RPMI7951 (cell line): ENCODE measurements at regions not wholly inside any gene's neighbourhood (a gene's known extent, or its start where the extent isn't known, plus 50 kb on each side); places are given as distances from the start of the nearest gene placed in this dataset.

ENCODE experiments used
- DNase-seq: peaks from one replicate; pipeline ENCODE4 v3.0.0-alpha.2; 2012; ENCODE audit warnings: low read depth

DNA sequence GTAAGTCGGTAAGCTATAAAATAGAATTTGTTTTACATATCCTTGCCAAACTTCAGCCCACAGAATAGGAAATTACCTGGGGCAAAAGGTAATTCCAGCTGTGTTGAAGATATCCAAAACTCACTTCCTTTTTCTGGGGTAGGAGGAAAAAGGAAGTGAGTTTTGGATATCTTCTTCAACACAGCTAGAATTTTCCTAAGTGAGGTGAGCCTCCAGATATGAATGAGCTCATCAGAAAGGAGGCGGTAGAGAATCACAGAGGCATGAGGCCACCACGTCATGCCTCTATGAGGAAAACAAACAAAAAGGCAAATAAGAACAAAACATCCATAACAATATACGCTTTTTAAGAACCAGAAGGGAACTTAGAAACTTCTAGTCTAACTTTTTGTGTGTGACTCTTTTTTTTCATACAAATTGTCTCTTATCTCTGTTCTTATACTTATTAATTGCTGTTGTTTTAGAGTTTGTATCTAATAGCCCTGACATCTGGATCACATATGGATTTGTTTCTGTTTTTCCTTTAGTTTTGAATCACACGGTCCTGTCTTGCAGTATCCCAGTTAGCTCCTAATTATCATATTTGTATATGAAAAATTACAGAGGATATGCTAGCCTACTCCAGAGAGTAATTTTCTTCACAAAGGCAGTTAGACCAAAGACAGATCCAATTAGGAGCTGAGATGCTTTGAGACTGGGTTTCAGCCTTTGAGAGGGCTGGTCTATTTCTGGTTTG is 104.5 kb downstream of the RBM43 start:
- DNase-seq: no peak

GRCh38 chr2:151156431-151156830 is 105.2 kb downstream of the RBM43 start:
- peak; percentile 1 for DNase-seq

- DNase-seq: no peak
Measured at GRCh38 chr2:151153601-151154000, 108.1 kb downstream of the RBM43 start.

GRCh38 chr2:151150331-151151320 is 111.0 kb downstream of the RBM43 start:
- DNase-seq: no peak

DNA sequence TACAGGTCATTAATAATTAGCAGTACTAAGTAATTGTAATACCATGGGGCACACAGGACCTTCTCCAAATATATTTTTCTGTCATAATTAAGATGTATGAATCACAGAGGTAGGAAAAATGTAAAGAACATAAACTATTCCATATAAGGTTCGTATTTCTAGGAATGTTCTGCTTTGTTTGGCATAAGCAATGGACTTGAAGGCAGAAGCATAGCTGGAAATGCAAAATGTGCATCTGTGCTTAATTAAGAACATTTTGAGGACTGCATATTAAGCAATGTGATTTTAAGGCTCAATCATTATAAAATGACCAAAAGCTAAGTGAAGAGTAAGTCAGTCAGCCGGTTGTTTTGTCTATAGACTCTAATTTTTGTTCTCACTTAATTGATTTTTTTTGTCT is 123.2 kb downstream of the RBM43 start:
- no peak for DNase-seq

DNA sequence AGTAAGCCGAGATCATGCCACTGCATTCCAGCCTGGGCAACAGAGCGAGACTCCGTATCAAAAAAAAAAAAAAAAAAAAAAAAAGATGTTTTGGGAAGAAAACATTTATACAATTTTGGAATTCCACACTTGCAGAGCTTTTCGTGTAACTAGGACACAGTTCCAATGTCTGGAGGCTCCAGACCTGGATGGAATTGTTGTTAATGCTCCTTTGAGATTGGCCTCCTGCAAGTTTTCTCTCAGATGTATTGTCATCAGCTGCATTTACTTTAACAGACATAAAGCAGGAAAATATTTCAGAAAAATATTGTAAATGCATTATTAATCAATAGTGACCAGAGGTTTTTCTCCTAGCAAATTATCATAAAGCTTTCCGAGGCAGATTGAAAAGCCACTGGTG is 124.1 kb downstream of the RBM43 start:
- DNase-seq: no peak

DNA sequence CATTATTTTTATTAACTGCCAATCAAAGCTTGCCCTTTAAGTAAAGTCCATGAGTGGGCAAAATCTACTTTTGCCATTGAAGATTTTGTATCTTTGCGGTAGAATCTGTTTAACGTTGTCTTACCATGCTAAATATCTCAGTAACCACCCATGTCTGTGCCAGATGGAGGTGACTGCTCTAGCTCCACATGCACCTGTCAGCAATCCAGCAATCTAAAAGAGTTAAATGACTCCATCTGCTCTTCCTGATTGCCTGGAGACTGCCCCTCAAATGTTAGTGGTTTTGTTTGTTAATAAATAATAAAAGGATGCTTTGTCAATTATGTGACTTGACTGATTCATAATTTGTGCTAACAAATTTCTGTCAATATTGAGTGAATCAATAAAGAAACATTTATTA is 141.7 kb downstream of the RBM43 start:
- no peak for DNase-seq

DNA sequence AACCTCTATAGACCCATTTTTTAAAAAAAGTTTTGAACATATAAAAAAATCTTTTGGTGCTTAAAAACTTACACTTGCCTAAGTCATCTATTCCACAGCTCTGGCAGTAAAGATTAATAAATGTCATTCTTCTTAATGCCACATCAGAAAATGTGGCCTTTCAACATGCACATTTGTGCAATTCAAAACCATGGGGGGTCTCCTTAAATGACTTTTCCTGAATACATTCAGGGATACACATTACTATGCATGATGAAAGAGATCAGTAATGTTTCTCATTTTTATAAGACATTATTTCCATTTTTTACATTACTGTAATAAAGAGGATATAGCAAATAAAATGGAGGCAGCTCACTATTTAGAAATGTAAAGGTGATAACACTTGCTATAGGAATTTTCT is 142.3 kb downstream of the RBM43 start:
- DNase-seq: no peak

- DNase-seq: no peak
Measured at GRCh38 chr2:151118269-151118668, 143.4 kb downstream of the RBM43 start.

DNA sequence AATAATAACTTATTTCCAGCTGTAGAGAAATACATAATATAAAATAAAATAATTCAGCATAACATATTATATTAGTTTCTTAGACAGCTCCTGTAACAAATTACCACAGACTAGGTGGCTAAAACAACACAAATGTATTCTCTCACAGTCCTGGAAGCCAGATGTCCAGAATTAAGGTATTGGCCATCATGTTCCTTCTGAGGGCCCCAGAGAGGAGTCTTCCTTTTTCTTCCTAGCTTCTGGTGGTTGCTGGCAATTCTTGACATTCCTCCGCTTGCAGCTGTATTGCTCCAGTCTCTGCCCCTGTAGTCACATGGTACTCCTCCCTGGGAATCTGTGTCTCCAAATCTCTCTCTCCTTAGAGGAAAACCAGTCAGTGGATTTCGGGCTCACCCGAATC is 146.8 kb downstream of the RBM43 start:
- DNase-seq: no peak

DNA sequence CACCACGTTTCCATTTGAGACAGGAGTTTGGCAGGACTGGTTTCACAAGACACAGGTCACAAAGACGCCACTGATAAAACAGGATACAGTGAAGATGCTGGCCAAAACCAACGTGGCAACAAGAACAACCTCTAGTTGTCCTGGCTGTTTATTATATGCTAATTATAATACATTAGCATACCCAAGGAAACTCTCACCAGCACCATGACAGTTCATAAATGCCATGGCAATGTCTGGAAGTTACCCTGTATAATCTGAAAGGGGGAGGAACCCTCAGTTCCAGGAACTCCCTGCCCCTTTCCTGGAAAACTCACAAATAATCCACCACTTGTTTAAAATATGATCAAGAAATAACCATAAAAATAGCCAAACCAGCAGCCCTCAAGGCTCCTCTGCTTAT is 148.3 kb downstream of the RBM43 start:
- DNase-seq: no peak

- DNase-seq: peak; percentile 67
Measured at GRCh38 chr2:151111599-151112278, 149.9 kb downstream of the RBM43 start.

GRCh38 chr2:151106805-151107506 is 154.7 kb downstream of the RBM43 start:
- peak; percentile 11 for DNase-seq

DNA sequence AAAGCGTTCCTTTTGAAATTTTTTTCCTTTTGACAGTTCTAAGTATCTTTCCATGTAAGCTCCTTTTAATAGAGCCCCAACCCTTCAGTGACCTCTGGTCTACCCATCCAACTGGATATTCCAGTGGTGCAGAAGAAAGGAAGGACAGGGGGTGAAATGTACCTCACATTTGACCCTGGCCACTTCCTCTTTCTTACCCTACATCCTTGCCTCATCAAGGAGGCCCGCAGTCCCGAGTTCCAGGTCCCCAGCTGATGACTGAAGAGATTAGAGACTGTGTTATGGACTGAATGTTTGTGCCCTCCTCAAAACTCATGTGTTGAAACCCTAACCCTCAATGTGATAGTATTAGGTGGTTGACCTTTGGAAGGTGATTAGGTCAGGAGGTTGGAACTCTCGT is 158.1 kb downstream of the RBM43 start:
- DNase-seq: no peak

- no peak for DNase-seq
Measured at GRCh38 chr2:151102226-151102625, 159.4 kb downstream of the RBM43 start.

GRCh38 chr2:151098841-151099240 is 162.8 kb downstream of the RBM43 start:
- DNase-seq: no peak

- DNase-seq: no peak
Measured at GRCh38 chr2:151097895-151098294, 163.8 kb downstream of the RBM43 start.

DNA sequence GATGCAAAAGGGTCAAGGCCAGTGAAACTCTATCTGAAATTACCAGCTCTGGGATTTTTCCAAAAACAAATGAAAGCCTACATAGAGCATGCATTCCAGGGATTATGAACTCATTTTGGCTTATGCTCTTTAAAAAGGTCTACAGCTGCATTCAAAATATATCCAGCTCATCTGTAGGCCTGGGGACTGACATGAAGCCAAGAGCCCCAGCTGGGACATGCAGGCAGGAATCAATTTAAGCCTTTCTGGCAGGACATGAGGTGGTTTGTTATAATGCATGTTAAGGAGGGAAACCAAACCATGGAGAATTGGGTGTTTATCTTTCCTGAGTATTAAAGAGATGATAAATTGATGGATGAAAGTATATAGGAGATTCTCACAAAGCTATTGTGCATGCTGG is 164.5 kb downstream of the RBM43 start:
- DNase-seq: no peak

GRCh38 chr2:151096235-151096634 is 165.4 kb downstream of the RBM43 start:
- DNase-seq: no peak

- no peak for DNase-seq
Measured at GRCh38 chr2:151095463-151095862, 166.2 kb downstream of the RBM43 start.

GRCh38 chr2:151091583-151091982 is 170.1 kb downstream of the RBM43 start:
- DNase-seq: no peak

DNA sequence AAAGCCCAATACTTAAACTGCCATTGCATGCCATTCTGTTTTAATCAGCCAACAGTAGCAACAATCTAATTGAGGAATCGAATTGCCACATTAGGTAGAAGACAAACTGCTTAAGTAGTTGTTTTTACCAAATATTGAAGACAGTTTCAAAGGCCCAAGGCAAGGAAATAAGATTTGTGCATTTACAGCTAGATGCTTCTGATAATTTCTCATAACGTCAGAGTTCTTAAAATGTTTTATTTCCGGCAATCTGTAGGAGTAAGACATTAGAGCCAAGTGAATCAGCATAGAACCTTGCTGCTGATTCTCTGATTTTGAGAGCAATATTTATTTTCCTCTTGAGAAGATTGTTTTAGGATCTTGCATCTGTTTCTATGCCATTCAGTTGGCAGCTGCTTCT is 174.3 kb downstream of the RBM43 start:
- DNase-seq: no peak
